BE2C (cell line): ENCODE measurements at regions not wholly inside any gene's neighbourhood (a gene's known extent, or its start where the extent isn't known, plus 50 kb on each side); places are given as distances from the start of the nearest gene placed in this dataset.

Experiments used
- DNase-seq: peaks from one replicate; pipeline ENCODE4 v3.0.0-alpha.2; 2020
- H3K27me3 ChIP-seq: fragments of 250-450 bp; sonication (Bioruptor Pico); 2 replicates; pipeline ENCODE4 v1.5.1; 2020; ENCODE audit warnings: mild to moderate bottlenecking
- H3K36me3 ChIP-seq: fragments of 250-450 bp; sonication (Bioruptor Pico); 2 replicates; pipeline ENCODE4 v1.5.1; 2020; ENCODE audit warnings: mild to moderate bottlenecking
- H3K4me1 ChIP-seq: fragments of 250-450 bp; sonication (Bioruptor Pico); 2 replicates; pipeline ENCODE4 v1.5.1; 2020
- H3K4me3 ChIP-seq: 2 replicates; pipeline ENCODE4 v1.5.1; 2011; ENCODE audit warnings: low read depth, low read length
- H3K9me3 ChIP-seq: fragments of 250-450 bp; sonication (Bioruptor Pico); 2 replicates; pipeline ENCODE4 v1.5.1; 2020
- TF ChIP-seq, protein P1 (sequence below): IDR thresholded peaks from 2 replicates; pipeline ENCODE4 v1.5.1; 2012; ENCODE audit warnings: mild to moderate bottlenecking, low read depth, low read length

- H3K27me3 ChIP-seq: no peaks in the 10 kb centered on the region
- TF ChIP-seq, protein P1, sequence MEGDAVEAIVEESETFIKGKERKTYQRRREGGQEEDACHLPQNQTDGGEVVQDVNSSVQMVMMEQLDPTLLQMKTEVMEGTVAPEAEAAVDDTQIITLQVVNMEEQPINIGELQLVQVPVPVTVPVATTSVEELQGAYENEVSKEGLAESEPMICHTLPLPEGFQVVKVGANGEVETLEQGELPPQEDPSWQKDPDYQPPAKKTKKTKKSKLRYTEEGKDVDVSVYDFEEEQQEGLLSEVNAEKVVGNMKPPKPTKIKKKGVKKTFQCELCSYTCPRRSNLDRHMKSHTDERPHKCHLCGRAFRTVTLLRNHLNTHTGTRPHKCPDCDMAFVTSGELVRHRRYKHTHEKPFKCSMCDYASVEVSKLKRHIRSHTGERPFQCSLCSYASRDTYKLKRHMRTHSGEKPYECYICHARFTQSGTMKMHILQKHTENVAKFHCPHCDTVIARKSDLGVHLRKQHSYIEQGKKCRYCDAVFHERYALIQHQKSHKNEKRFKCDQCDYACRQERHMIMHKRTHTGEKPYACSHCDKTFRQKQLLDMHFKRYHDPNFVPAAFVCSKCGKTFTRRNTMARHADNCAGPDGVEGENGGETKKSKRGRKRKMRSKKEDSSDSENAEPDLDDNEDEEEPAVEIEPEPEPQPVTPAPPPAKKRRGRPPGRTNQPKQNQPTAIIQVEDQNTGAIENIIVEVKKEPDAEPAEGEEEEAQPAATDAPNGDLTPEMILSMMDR: no peak
Observed at GRCh38 chr16:79815049-79815448, 214.5 kb upstream of the MAF start.

DNA sequence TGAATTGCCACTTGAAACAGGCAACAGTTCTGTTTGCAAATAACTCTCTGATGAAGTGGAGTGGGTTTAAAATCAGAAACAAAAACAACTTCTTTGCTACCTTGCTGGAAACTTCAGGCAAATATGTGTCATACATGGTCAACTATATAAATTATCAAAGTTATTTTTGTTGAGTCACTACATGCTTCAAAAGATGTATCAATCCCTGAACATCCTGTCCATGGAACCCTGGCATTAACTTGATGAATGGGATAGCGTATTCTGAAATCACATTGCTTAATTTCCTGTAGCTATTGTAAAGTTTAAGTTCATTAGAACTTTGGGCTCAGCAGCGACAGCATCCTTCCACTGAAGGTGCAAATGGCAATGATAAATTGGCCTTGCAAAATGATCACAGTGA lies 213.6 kb upstream of the MAF start:
- Histone ChIP-seq H3K4me1 (no peaks in the 10 kb centered on the region), H3K9me3 (no peaks in the 10 kb centered on the region; the same call in 1 of the 2 replicates), H3K36me3 (no peaks in the 10 kb centered on the region), H3K4me3 (no peak overlapping the region), H3K27me3 (no peaks in the 10 kb centered on the region)
- DNase-seq: no peak
- TF ChIP-seq, protein P1: no peak

More at GRCh38 chr16:79815049-79815448, 214.5 kb upstream of the MAF start:
- Histone ChIP-seq H3K9me3 (no peaks in the 10 kb centered on the region; the same call in 1 of the 2 replicates), H3K4me1 (no peaks in the 10 kb centered on the region), H3K36me3 (no peaks in the 10 kb centered on the region), H3K4me3 (no peak overlapping the region)
- DNase-seq: no peak

DNA sequence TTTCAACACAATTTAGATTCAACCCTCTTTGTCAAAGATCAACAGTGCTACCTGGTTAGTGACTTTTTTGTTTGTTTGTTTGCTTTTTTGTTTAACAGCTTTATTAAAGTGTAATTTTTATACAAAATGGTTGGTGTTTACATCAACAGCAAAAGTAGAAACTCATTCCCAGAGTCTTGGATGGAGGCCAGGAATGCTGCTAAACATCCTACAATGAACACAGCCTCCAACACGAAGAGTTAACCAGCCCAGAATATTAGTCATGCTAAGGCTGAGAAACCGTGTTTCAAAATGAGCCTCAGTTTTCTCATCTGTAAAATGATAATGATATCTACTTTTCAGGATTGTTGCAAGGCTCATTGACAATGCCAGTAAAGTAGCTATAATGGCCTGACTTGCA lies 211.0 kb upstream of the MAF start:
- Histone ChIP-seq H3K27me3 (no peaks in the 10 kb centered on the region), H3K4me3 (no peak overlapping the region), H3K36me3 (no peaks in the 10 kb centered on the region), H3K9me3 (no peaks in the 10 kb centered on the region; the same call in 1 of the 2 replicates), H3K4me1 (no peaks in the 10 kb centered on the region)
- TF ChIP-seq, protein P1: no peak
- no peak for DNase-seq

GRCh38 chr16:79810449-79811189 lies 210.1 kb upstream of the MAF start:
- Histone ChIP-seq H3K27me3 (no peaks in the 10 kb centered on the region), H3K4me1 (no peaks in the 10 kb centered on the region), H3K9me3 (no peaks in the 10 kb centered on the region; the same call in 1 of the 2 replicates), H3K4me3 (no peak overlapping the region), H3K36me3 (no peaks in the 10 kb centered on the region)
- TF ChIP-seq, protein P1: no peak
- DNase-seq: no peak

GRCh38 chr16:79809376-79809775 lies 208.8 kb upstream of the MAF start:
- Histone ChIP-seq H3K36me3 (no peaks in the 10 kb centered on the region), H3K9me3 (no peaks in the 10 kb centered on the region; the same call in 1 of the 2 replicates), H3K4me1 (no peaks in the 10 kb centered on the region), H3K4me3 (no peak overlapping the region), H3K27me3 (no peaks in the 10 kb centered on the region)
- TF ChIP-seq, protein P1: no peak
- no peak for DNase-seq

- H3K27me3 ChIP-seq: no peaks in the 10 kb centered on the region
- H3K4me1 ChIP-seq: no peaks in the 10 kb centered on the region
- no peak for DNase-seq
- H3K9me3 ChIP-seq: no peaks in the 10 kb centered on the region; the same call in 1 of the 2 replicates
- H3K4me3 ChIP-seq: no peak overlapping the region
- H3K36me3 ChIP-seq: no peaks in the 10 kb centered on the region
- TF ChIP-seq, protein P1: no peak
Observed at GRCh38 chr16:79808731-79809130, 208.2 kb upstream of the MAF start.
